HG03064 (cell line): ENCODE measurements at regions not wholly inside any gene's neighbourhood (a gene's known extent, or its start where the extent isn't known, plus 50 kb on each side); places are given as distances from the start of the nearest gene placed in this dataset.
"Not testable (repeated sequence)": the region's sequence is repeated elsewhere in the genome, so short reads cannot be mapped to it uniquely, and the experiment has no call there.

Experiments
- ATAC-seq: cut with Tn5 transposase; IDR thresholded peaks from one replicate; pipeline ENCODE4 v1.9.1; 2021; ENCODE audit warnings: low read depth; ENCODE audit not compliant: unreplicated experiment

DNA sequence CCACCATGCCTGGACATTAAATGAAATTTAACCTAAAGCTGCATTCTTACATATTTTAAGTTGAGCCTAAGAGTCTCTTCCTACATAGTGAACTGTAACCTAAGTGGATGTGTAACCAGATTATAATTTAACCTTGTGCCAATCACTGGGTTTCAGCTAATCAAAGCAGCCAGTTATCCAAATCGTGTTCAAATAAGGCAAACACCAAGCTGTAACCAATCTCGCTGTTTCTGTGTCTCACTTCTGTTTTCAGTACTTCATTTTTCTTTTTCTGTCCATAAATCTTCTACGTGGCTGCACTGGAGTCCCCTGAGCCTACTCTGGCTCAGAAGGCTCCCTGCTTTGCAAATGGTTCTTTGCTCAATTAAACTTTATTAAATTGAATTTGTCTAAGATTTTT, 186.1 kb upstream of the CNTN6 start:
- ATAC-seq = no peak

DNA sequence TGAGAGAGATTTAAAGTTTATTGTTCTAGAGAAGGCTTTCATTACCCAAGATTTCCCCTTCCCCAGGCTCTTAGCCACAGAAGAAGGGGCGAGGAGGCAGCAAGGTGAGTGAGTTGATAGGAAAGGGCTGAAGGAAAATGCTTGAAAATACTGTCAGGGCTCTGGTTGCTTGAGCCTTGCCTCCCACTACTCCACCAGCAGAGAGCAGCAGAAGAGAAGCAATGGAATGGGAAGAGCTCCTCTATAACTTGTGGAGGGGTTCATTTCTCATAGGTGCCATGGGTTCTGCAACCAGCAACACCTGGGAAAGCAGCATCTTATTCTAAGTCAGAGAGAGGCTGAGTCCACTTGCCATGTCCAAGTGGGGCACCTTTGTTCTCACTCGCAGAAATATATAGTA, 184.0 kb upstream of the CNTN6 start:
- no peak for ATAC-seq

DNA sequence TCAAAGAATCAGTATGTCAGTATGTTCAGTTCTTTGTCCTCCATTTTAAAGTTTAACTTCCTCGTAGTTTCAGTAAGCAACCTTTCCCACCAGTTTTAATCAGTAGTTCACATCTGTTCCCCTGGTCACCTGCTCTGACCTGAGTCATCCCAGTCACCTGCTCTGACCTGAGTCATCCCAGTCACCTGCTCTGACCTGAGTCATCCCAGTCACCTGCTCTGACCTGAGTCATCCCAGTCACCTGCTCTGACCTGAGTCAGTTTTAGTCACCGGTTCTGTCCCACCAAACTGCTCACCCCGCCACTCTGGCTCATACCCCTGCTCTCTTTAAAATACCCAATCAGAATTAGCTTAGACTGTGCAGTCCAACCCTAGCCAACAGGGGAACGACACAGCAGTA, 180.1 kb upstream of the CNTN6 start:
- not testable (repeated sequence) for ATAC-seq

DNA sequence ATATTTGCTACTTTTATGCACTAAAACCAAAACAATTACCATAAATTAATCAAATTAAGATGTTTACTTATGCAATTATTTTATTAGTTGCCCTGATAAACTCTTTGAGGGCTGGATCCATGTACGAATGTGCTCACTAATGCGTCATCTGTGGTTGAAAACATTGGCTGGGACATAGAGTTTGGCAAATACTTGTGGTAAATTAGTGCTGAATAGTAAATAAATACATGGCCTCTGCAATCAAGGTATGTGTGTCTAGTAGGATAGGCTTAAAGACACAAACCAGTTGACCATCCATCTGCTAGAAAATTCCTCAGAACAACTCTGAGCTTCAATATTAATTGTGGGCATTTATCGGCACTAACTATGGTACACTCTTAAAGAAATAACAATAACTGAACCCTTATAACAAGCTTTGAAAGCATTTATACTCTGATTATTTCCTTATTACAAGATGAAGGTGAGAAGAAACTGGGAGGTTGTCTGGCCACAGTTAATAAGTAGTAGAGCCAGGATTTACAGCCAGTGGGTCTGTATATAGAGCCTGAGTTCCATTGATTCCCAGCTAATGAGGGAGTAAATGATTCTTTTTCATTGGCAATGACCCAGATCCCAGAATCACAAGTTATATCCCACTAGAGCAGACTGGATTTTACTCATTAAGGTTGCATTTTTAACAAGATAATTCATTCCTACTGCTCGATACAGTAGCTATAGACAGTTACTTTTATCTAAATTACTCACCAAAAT, 169.5 kb upstream of the CNTN6 start:
- ATAC-seq = no peak

DNA sequence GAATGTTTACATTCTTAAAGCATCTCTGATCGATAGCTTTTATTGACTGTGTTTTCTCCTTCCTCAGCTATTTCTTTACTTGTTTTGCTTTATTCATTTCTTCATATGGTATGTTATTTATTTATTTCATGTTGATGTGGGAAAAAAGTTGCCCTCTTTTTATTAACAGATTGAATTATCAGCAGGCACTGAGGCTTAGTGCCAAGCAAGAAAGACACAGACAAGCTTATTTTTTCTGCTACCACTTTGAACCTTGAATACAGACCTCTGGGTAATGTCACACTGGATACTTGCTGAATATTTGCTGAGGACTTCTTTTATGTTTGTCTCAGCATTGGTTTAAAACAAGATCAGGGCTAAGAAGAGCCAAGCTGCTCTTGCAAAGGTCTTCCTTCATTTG, 162.0 kb upstream of the CNTN6 start:
- no peak for ATAC-seq

DNA sequence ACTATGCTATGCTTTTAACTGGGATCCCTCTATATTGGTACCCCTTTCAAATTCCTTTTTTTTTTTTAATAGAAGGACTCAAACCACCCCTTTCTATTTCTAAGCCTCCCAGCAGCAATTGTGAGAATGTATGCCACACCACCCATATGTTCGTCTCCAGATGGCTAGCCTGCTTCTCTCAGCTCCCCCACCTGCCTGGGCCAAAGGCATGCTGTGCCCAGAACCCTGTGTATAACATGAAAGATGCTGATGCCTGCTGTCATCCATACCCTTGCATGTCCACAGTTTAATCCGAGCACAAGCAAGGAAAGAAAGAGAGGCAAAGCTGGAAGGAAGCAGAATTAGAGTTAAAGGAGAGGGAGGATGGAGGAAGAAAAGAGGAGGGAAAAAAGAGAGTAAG, 159.5 kb upstream of the CNTN6 start:
- no peak for ATAC-seq

DNA sequence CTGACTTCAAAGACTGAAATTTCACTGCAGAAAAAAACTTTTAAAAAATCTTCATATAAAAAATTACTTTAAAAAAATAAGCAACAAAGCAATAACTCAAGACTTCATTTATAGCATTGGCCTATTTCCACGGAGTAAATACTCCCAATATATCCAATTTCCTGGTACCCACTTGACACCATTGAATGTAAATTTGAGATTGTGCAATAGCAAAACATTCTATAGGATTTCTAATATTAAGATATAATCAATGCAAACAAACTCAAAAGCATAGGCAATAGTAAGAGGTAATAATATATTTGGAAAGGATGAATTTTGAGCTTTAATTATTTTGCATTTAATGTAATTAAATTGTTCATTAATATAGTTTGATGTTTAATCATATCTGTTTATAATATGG, 148.0 kb upstream of the CNTN6 start:
- no peak for ATAC-seq

DNA sequence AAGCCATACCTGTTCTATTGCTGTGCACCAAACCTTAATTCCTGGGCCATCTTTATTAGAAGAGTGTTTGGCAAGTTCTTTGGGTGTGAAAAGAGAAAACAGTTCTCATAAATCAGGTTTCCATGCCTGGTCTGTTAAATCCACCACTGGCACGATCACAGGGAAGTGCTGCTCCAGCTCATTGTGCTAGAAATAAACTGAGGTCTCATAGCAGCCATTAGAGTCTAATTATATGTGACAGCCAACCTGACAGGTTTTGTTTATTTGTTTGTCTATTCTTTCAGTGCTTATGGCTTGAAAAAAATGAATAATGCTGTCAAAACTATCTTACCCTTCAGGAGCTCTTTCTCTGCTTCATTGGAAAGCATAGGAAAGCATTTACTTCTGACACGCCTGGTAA, 147.1 kb upstream of the CNTN6 start:
- no peak for ATAC-seq

DNA sequence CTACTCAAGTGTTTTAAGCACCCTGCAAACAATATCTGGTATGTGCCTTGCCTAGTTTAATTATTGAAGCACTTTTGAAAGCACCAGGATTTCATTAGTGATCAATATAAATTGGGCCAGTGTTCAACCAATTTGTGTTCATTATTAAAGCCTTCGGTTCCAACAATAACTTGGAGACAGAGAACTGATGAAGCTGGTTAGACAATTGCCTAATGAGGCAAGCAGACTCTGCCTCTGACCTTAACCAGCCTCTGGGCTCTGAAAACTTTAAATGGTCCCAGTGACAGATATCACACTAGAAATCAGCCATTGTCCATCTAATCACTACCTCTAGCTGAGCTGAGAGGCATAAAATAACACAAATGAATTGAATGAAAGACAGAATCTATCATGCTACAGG, 139.9 kb upstream of the CNTN6 start:
- no peak for ATAC-seq

DNA sequence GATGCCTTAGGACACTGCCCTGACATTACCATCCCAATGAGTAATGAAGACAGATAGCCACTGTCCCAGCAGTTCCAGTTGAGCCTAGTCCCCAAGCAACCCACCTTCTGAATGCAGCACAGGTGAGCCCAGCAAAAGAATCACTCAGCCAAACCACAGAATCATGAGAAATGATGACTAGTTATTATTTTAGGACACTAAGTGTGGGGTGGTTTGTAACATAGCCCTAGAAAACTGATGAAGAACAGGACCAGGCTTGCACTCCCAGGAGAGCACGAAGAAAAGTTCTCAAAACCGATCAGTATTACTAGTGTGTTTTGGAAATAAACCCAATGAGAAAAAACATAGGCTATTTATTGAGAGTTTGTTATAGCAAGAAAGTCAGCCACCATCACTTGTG, 129.6 kb upstream of the CNTN6 start:
- ATAC-seq = no peak

DNA sequence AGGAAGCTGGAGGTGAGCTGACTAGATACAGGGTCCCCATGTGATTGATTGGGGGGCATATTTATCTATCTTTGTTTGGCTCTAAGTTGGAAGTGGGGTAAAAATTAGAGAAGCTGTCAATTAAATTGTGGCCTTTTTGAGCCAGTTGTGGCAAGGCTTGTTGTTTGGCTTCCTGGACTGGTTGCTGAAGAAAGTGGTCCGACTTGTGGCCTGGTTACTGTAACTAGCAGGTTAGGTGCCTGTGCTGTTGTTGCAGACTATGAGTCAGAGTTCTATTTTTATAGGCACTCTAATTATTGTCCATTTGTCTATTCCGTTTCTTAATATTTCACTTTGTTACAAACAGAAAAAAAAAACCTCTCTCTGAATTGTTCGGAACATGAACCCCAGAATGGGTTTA, 129.1 kb upstream of the CNTN6 start:
- ATAC-seq = no peak

DNA sequence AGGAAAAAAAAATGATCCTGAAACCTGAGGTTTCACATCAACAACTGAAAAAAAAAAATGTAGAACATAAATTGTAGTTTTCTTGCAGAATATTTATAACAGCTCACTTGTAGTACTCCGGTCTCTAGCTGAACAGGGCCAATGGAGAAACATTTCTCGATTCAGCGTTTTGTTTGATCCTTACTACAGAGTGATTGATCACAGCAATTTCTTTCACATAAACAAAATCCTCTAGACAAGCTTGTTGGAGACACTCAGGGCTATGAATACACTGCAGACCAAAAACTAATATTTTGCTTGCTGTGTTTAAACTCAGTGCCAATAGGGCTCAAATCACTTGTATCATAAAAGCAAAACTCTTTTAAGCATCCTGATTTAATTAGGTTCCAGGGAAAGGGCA, 127.0 kb upstream of the CNTN6 start:
- no peak for ATAC-seq

DNA sequence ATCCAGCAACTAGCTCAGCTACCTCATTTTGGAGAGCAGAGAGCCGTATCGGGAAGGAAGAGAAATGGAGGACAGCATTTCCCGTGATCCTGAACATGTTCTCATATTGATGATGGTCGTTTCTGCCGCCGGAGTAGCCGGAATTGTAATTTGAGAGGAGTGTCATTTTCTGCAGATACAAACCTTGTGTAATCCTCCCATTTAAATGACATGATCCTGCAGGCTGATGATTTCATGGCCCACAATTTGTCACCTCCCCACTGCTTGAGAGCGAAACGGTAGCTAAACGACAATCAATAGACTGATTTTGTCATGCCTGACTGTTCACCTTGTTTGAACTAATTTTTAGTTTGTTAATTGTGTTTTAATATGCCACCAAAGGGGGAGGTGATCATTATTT, 126.5 kb upstream of the CNTN6 start:
- no peak for ATAC-seq

DNA sequence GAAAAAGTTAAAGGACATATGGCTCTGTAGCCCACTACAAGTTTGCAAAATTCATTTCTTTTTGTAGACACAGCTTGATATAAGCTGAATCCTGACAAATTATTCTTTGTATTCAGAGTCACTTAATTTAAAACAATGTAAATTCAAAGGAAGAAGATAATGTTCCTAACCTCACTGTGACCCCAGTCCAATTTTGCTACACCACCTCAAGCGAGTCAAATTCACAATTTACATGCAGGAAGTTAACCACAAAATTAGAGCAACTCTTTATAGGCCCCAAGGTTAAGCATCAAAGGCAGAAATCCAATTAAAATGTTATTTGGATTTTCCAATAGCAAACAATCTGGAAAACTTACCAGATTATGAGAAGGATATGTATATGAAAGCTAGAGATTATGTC, 119.5 kb upstream of the CNTN6 start:
- ATAC-seq = no peak

DNA sequence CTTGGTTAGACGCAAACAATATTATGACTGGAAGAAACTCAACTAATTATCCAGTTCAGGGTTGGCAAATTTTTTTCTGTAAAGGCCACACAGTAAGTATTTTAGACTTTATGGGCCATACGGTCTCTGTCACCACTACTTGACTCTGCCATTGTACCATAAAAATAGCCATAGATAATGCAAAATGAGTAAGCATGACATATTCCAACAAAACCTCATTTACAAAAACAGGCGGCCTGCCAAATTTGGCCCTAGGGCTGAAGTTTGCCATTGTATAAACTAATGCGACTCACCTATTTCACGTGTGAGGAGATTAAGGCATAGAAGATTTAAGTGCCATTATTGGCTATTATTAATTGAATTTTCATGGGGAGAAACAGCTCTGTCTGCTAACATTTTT, 116.8 kb upstream of the CNTN6 start:
- no peak for ATAC-seq

DNA sequence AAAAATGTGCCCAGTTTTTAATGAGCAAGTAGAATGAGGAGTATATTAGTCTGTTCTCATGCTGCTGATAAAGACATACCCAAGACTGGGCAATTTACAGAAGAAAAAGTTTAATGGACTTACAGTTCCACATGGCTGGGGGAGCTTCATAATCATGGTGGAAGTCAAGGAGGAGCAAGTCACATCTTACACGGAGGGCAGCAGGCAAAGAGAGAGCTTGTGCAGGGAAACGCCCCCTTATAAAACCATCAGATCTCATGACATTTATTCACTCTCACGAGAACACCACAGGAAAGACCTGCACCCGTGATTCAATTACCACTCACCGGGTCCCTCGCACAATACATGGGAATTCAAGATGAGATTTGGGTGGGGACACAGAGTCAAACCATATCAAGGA, 111.7 kb upstream of the CNTN6 start:
- ATAC-seq = no peak

DNA sequence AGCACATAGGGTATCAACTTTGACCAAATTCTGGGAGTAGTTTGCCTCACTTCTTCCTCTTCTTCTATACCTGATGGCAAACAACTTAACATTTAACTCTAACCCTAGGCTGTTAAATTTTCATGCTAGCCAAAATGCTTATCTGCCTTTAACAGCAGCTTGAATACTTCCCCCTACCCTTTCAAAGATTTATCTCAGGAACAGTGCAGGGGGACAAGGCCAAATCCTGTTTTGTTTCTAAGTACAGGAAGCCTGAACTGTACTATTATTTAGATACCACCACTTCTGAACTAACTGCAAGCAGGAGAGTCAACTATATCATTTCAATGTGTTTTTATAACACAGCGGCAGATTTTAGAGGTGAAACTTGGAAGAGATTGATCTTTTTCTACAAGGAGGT, 104.0 kb upstream of the CNTN6 start:
- no peak for ATAC-seq

DNA sequence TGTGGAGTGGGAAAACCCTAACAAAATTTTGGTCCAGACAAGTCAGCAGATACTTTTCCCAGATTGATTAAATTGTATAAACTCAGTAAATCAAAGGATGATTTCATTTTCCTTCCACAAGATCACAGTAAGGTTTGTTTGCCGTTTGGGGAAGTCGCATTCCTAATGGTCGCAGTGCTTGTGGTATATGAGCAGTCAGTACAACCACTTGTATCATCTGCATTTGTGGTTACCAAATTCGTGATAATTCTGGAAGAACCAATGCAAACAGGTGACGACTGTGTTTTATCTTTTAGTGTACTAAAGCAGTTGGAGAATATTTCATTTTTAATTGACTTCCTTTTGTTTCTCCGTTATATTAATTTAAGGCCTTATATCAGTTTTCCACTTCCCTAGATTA, 100.0 kb upstream of the CNTN6 start:
- ATAC-seq = no peak

DNA sequence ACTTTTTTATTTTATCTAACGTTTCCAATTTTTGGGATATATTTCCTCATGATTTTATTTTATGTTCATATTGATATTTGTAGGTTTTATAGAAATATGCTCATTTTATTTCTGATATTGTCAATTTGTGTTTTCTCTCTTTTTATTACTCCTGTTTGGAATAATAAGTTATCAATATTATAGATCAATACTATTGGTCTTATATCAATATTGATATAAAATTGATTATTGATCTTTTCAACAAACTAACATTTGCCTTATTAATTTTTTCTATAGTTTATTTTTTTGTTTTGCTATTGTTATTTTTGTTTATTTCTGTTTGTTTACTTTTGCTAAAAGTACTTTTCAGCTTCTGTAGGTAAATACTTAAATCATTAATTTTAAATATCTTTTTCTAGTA, 90.8 kb upstream of the CNTN6 start:
- ATAC-seq = no peak

DNA sequence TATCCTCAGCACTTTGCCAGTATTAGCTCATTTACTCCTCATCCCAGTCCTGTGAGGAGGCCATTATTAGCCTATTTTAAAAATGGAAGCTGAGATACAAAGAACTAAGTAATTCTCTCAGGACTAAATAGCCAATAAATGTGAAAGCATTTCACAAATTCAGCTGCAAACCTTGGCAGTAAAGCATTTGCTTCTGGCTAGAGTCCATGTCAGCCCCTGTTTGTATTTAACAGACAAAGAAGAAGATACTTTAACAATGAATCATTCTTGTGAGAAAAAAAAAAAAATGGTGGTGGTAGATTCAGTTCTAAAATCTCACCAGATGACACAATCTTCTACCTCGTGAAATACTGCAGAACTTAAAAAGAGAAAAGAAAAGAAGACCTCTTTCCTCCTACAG, 85.0 kb upstream of the CNTN6 start:
- ATAC-seq = no peak

DNA sequence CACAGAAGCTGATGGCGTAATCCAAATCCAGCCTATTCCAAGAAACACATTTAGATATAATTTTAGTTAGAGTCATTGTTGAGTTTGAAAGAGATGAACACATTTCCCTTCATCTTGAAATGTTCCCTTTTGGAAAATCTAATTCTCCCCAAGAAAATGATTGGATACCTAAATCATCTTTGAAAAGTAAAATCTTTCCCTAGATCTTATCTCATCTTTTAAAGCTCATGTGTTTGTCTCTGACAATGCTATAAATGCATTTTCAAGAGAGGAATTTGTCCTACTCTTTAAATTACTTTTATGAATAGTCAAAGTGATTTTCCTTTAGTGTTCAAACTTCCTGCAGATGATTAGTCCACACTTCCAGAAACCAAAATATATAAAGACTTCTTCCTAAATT, 82.6 kb upstream of the CNTN6 start:
- no peak for ATAC-seq

DNA sequence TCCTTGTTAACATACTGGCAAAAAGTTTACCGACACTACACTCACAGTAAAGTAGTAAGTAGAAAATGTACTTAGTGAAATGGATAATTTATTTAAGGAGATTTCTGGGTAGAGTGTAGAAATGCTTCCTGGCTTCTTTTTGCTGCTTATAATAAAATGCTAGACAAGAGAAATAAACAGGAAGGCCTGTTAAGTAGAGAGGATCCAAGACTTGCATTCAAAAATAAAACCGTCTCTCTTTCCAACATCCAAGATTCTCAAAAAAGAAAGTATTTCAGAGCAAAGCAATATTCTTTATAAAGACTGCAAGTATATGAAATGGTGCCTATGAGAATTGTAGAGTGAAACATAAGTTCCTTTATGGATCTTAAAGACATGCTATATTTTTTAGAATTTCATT, 77.0 kb upstream of the CNTN6 start:
- no peak for ATAC-seq

DNA sequence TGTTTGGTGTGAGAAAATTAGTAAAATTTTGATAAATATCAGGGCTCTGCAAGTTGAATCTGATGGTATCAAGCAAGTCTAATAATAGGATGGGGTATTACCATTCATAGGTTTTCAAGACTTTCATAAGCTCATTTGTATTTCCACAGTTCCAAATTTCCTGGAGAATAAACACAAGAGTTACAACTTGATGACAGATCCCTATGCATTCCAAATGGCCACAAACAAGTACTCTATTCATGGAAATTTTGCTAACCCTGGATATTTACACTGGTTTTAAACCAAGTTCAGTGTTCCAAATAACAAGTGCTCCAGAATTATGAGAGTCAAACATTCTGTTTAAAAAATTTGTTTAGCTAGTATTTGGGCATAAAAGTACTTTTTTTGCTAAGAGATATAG, 75.0 kb upstream of the CNTN6 start:
- no peak for ATAC-seq
